ENCODE measurements at regions not wholly inside any gene's neighbourhood (a gene's known extent, or its start where the extent isn't known, plus 50 kb on each side); places are given as distances from the start of the nearest gene placed in this dataset.
"Not testable (repeated sequence)": the region's sequence is repeated elsewhere in the genome, so short reads cannot be mapped to it uniquely, and the experiment has no call there.

DNA sequence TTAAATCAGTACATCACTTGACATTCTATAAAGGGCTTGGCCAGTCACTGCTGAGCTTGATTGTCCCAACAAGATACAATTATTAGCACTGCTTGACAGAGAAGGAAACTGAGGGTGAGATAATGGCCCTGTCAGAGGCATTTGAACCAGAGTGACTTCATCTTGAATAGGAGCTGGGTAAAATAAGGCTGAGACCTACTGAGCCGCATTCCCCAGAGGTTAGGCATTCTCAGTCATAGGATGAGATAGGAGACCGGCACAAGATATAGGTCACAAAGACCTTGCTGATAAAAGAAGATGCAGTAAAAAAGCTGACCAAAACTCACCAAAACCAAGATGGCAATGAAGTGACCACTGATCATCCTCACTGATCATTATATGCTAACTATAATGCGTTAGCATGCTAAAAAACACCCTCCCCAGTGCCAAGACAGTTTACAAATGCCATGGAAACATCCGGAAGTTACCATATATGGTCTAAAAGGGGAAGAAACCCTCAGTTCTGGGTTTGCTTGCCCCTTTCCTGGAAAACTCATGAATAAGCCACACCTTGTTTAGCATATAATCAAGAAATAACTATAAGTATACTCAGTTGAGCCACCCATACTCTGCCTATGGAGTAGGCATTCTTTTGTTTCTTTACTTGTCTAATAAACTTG is 239.1 kb upstream of the SETMAR start:
- intact Hi-C loops (cut with DNase I) = no loop called here
- DNase-seq = no peak

DNA sequence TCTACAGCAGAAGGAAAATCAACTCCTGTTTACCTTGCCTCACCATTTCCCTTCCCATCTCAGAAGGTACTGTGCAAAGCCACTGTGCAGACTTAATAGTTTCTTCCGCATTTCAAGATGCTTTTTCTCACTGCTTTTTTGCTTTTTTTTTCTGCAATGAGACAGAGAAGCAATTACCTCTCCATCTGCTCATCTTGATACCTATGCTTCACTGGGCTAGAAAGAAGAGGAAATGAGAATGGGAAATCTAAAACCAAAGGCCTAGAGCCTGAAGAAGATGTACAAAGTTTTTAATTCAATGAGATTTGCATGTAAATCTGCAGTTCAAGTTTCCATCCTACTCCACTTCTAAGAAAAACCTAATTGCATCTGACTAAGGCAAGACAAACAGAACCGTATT is 238.1 kb upstream of the SETMAR start:
- intact Hi-C loops (cut with DNase I) = no loop called here
- no peak for DNase-seq

- intact Hi-C loops (cut with DNase I) = no loop called here
- DNase-seq = no peak
Observed at GRCh38 chr3:4065554-4065953, 237.6 kb upstream of the SETMAR start.

DNA sequence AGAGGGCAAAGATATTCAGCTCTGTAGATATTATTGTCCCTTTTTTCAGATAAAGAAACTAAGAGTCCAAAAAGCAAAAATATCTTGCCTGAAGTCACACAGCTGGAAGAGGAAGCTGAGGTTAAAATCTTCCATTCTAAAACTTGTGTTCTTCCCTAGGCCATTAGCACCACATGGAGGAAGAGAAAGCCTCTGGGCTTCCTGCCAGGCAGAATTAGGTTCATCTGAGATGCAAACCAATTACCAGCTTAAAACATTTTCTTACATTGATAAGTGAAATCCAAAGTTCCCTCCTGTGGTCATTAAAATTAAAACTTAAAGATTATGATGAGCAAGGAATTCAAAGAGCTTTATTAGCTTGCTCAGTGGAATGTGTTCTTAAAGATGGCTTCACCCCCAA is 235.3 kb upstream of the SETMAR start:
- intact Hi-C loops (cut with DNase I) = no loop called here
- peak in 1 of 42 donors; percentile 6 for DNase-seq

DNA sequence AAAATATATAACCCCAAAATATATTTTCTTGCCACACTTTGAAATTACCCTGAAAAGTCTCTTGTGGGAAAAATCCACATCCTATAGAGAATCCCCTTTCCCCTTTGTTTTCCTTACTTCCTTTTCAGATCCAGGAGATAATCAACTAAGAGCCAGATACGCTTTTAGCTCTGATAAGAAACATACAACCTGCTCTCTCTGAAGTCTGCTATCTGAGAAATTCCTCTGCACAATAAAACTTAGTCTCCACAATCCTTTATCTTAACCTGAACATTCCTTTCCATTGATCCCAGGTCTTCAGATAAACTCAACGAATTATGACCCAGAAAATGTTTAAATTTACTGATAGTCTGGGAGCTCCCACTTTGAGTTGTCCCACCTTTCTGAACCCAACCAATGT is 233.4 kb upstream of the SETMAR start:
- DNase-seq = no peak
- intact Hi-C loops (cut with DNase I) = no loop called here

DNA sequence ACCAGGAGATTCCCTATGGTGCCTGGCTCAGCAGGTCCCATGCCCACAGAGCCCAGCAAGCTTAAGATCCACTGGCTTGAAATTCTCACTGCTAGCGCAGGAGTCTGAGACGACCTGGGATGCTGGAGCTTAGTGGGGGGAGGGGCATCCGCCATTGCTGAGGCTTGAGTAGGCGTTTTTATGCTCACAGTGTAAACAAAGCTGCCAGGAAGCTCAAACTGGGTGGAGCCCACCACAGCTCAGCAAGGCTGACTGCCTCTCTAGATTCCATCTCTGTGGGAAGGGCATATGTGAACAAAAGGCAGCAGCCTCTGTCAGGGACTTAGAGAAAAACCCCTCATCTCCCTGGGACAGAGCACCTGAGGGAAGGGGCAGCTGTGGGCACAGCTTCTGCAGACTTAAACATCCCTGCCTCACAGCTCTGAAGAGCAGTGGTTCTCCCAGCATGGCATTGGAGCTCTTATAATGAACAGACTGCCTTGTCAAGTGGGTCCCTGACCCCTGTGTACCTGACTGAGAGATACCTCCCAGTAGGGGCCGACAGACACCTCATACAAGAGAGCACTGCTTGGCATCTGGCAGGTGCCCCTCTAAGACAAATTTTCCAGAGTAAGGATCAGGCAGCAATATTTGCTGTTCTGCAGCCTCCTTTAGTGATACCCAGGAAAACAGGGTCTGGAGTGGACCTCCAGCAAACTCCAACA is 231.5 kb upstream of the SETMAR start:
- DNase-seq = no peak
- intact Hi-C loops (cut with DNase I) = no loop called here

GRCh38 chr3:4077278-4077677 is 225.9 kb upstream of the SETMAR start:
- DNase-seq; intact Hi-C loops (cut with DNase I): not testable (repeated sequence)

DNA sequence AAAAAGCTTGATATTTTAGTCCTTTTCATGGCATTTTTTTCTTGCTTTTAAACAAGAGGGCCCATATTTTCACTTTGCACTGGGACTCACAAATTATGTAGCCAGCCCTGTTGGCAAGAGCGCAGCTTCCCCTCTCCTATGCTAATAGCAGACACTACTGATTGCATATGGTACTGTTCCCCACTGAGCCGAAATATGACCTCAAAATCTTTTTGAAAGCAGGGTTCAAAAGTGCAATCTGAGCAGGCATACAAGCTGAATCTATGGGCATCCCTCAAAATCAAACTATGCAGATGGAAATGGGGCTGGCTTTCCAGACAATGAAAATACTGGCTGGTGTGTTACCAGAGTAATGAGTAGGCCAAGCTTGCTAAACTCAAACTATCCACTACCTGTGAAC is 225.2 kb upstream of the SETMAR start:
- intact Hi-C loops (cut with DNase I) = no loop called here

GRCh38 chr3:4078903-4079302 is 224.3 kb upstream of the SETMAR start:
- intact Hi-C loops (cut with DNase I) = no loop called here
- DNase-seq = no peak

More for the DNA sequence above, 225.2 kb upstream of the SETMAR start:
- no peak for DNase-seq

- intact Hi-C loops (cut with DNase I) = no loop called here
- no peak for DNase-seq
Observed at GRCh38 chr3:4079339-4080195, 223.6 kb upstream of the SETMAR start.

GRCh38 chr3:4083225-4084015 is 219.7 kb upstream of the SETMAR start:
- intact Hi-C loops (cut with DNase I) = no loop called here
- no peak for DNase-seq

DNA sequence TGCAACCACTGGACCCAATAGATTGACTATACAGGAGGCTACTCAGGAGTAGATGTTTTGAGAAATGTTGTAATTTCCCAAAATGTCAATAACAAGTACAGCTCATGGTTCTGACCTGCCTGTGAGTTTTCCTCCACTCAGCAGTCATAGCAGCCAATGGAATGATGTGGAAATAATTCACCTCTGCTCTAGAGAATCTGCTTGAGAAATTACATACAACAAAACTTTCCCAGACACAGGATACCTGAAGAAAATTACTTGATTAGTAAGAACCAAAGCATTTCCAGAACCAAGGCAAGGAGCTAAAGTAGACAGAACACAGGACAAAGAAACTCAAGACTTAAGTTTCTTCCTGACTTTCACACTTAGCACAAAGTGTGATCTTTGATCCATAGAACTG is 218.9 kb upstream of the SETMAR start:
- intact Hi-C loops (cut with DNase I) = no loop called here
- DNase-seq = no peak

DNA sequence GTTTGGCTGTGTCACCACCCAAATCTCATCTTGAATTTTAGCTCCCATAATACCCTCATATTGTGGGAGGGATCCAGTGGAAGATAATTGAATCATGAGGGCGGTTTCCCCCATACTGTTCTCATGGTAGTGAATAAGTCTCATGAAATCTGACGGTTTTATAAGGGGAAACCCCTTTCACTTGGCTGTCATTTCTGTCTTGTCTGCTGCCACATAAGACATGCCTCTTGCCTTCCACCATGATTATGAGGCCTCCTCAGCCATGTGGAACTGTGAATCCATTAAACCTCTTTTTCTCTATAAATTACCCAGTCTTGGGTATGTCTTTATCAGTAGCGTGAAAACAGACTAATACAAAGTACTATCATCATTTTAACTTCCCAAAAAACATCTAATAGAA is 216.5 kb upstream of the SETMAR start:
- intact Hi-C loops (cut with DNase I) = not testable (repeated sequence)

DNA sequence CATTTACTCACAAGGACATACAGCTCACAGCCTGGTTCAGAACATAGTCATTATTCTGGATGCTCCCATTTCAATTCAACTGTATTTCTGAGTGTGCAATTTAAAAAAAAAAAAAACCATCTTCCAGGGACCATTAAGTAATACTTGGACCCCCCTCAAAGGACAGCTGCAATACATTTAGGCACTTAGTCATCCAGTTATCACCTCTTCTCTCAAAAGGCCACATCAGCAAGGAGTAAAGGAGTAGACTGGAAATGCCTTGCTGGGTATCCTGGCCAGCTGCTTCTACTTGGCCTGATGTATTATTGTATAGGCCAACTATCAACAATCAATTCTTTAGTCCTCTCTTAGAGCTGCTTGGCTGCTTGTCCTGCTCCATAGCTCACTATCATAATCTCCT is 211.4 kb upstream of the SETMAR start:
- DNase-seq = no peak
- intact Hi-C loops (cut with DNase I) = no loop called here

More for the DNA sequence above, 216.5 kb upstream of the SETMAR start:
- DNase-seq = not testable (repeated sequence)

DNA sequence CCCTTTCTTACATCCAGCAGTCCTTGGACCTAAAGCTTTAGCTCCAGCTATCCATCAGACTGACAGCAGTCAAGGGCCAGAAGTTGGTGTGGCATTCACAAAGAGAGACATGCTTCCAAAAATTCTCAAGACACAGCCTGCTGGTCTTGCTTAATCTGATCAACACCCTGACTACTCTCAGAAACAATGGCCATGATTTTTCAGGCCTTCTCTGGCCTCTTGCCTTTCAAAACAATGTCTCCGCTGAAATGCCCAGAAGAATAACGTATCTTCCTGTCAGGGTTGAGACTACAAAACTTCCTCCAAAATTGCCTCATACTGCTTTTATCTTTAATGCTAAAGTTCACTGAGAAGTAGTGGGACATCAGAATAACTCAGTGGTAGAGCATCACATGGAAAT is 205.4 kb upstream of the SETMAR start:
- intact Hi-C loops (cut with DNase I) = no loop called here
- no peak for DNase-seq

DNA sequence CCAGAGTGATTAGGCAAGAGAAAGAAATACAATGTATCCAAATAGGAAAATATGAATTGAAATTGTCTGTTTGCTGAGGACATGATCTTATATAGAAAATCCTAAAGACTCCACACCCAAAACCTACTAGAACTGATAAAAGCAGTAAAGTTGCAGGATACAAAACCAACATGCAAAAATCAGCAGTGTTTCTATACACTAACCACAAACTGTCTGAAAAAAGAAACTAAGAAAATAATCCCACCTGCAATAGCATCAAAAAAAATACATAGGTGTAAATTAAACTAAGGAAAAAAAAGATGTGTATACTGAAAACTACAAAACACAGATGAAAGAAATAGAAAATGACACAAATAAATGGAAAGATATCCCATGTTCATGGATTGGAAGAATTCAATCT is 203.6 kb upstream of the SETMAR start:
- no peak for DNase-seq
- intact Hi-C loops (cut with DNase I) = no loop called here

DNA sequence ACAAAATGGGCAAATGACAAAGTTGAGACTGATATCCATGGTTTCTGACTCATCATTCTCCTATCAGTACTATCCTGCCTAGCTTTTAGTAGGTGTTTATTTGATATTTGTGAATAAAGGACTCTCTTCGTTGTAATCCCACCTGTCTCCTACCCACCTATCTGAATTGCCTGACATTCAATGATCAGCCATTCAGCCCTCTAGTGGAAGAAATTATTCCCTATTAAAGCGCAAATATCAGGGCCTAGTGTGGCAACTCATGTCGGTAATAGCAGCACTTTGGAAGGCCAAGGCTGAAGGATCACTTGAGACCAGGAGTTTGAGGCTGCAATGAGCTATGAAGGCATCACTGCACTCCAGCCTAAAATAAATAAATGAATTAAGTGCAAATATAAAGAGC is 195.7 kb upstream of the SETMAR start:
- intact Hi-C loops (cut with DNase I) = no loop called here
- DNase-seq = no peak

DNA sequence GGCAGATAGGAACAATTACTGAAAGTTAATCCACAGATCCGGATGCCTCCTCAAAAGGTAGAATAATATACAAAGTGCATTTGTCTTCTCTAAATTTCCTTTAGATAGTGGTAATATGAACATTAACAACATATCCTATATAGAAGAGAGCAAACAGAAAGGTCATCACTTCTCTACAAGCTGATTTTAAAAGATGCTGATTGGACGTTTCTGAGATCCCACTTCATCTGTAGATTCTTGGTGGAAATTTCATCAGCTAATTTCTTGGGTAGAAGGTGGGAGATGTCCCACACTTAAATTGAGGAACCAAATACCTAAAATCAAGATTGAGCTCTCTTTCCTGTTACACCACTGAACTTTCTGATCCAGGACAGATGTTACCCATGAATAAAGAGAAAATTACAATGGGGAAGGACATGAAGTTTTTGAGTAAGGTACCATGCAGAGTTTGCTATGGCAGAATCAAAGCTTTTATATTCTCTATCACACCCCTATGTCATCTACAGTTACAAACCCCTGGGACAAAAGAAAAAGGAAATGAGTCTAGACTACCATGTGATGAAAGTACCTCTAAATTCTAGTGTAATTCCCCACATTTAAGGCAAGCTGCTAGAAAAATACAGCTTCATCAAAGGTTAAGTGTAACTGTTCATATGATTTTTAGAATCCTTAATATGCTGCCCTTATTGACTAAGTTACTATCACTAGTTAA is 189.2 kb upstream of the SETMAR start:
- intact Hi-C loops (cut with DNase I) = no loop called here

DNA sequence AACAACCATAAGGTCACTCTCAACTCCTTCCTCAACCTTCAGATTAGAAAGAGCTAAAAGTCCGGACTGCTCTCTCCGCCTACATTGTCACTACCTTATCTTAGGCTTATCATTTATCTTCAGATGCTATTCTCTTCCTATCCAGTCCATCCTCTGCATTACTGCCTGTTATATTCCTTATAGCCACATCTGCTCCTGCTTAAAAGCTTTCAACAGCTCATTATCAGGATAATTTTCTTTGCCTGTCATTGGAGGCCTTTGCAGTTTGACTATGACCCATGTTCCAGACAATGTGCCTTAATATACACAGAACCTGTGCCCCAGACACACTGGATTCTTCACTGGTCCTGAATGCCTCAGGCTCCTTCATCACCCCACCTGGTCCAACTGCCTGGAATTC is 184.1 kb upstream of the SETMAR start:
- DNase-seq = no peak
- intact Hi-C loops (cut with DNase I) = no loop called here

More for the DNA sequence above, 189.2 kb upstream of the SETMAR start:
- DNase-seq = no peak

Measured in head of caudate nucleus (tissue), 42 donors.